Prostate gland (tissue), 2 donors: ENCODE measurements at regions not wholly inside any gene's neighbourhood (a gene's known extent, or its start where the extent isn't known, plus 50 kb on each side); places are given as distances from the start of the nearest gene placed in this dataset.

Source experiments
- DNase-seq: peaks from one replicate; pipeline ENCODE4 v3.0.0-alpha.2; 2019; ENCODE audit warnings: low spot score
- H3K27ac ChIP-seq, 2 donors: fragments of 200-600 bp; sonication (generic); 2 replicates each; pipeline ENCODE4 v1.5.1; 2017 to 2019
- H3K27me3 ChIP-seq: fragments of 200-600 bp; sonication (generic); replicated peaks from 2 replicates; pipeline ENCODE4 v1.5.1; 2019; ENCODE audit not compliant: insufficient read depth
- H3K36me3 ChIP-seq, 2 donors: fragments of 200-600 bp; sonication (generic); 1 replicate in 1 of 2; 2 replicates in 1 of 2; pipeline versions ENCODE4 v1.5.1 to v1.8.1; 2017 to 2019
- H3K4me1 ChIP-seq: fragments of 200-600 bp; sonication (generic); replicated peaks from 2 replicates; pipeline ENCODE4 v1.5.1; 2019
- H3K4me3 ChIP-seq, 2 donors: fragments of 200-600 bp; sonication (generic); 2 replicates each; pipeline ENCODE4 v1.5.1; 2017 to 2019
- H3K9me3 ChIP-seq: fragments of 200-600 bp; sonication (generic); 2 replicates; pipeline ENCODE4 v1.5.1; 2017
- POLR2A ChIP-seq: fragments of 450-650 bp; IDR thresholded peaks from one replicate; pipeline ENCODE4 v1.6.1; 2016; ENCODE audit warnings: antibody characterized with exemption, mild to moderate bottlenecking
- POLR2AphosphoS5 ChIP-seq: sonication (generic); formaldehyde crosslinking; IDR thresholded peaks from one replicate; pipeline ENCODE4 v1.6.1; 2017; ENCODE audit warnings: antibody characterized with exemption
- WGBS: methylation state at CpG from one replicate; pipeline ENCODE4 v1.1.5; 2018; 5-methylcytosine and 5-hydroxymethylcytosine counted together
- intact Hi-C: fragments of 100-400 bp; cut with DNase I; formaldehyde crosslinking; loops from one replicate; pipeline ENCODE4 v1.14.2; 2022
- TF ChIP-seq, protein P1 (sequence below), 4 experiments: fragments of 200-600 bp in 2 of 4; fragments of 450-650 bp in 2 of 4; sonication (generic) in 2 of 4; IDR thresholded peaks; 1 replicate in 3 of 4; 2 replicates in 1 of 4; pipeline ENCODE4 v1.5.1; 2016 to 2019; ENCODE audit warnings: antibody characterized with exemption in 4 of 4, mild to moderate bottlenecking in 2 of 4, moderate library complexity in 2 of 4

DNA sequence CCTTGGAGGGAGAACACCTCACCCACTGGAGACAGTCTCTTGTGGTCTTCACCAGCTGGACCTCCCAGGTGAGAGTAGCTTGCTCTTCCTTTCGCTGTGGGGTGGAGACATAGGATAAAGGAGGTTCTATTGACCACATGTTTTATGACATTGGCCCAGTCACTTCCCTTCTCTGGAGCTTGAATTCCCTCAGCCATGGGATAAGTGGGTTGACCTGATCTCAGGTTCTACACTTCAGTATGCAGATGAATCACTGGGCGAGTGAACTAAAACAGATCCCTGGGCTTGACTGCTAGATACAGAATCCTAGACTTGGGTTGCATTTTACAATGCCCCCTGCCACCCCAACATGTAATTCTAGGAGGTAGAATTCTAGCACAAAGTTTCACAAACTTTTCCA lies 54.8 kb upstream of the PRSS23 start:
- no peak for DNase-seq
- intact Hi-C loops: no loop called here
- 98% methylated on average over 2 of the region's 2 CpGs for WGBS
- H3K36me3 ChIP-seq: no peaks in the 10 kb centered on the region
- no peaks in the 10 kb centered on the region for H3K9me3 ChIP-seq
- H3K27me3 ChIP-seq: no peaks in the 10 kb centered on the region
- no peaks in the 10 kb centered on the region for H3K4me1 ChIP-seq
- H3K27ac ChIP-seq: no peak overlapping the region
- H3K4me3 ChIP-seq: no peak overlapping the region
- no peak for TF ChIP-seq POLR2A
- TF ChIP-seq, protein P1, sequence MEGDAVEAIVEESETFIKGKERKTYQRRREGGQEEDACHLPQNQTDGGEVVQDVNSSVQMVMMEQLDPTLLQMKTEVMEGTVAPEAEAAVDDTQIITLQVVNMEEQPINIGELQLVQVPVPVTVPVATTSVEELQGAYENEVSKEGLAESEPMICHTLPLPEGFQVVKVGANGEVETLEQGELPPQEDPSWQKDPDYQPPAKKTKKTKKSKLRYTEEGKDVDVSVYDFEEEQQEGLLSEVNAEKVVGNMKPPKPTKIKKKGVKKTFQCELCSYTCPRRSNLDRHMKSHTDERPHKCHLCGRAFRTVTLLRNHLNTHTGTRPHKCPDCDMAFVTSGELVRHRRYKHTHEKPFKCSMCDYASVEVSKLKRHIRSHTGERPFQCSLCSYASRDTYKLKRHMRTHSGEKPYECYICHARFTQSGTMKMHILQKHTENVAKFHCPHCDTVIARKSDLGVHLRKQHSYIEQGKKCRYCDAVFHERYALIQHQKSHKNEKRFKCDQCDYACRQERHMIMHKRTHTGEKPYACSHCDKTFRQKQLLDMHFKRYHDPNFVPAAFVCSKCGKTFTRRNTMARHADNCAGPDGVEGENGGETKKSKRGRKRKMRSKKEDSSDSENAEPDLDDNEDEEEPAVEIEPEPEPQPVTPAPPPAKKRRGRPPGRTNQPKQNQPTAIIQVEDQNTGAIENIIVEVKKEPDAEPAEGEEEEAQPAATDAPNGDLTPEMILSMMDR (IDR thresholded peaks at IDR 0.05): no peak
- no peak for TF ChIP-seq POLR2AphosphoS5

DNA sequence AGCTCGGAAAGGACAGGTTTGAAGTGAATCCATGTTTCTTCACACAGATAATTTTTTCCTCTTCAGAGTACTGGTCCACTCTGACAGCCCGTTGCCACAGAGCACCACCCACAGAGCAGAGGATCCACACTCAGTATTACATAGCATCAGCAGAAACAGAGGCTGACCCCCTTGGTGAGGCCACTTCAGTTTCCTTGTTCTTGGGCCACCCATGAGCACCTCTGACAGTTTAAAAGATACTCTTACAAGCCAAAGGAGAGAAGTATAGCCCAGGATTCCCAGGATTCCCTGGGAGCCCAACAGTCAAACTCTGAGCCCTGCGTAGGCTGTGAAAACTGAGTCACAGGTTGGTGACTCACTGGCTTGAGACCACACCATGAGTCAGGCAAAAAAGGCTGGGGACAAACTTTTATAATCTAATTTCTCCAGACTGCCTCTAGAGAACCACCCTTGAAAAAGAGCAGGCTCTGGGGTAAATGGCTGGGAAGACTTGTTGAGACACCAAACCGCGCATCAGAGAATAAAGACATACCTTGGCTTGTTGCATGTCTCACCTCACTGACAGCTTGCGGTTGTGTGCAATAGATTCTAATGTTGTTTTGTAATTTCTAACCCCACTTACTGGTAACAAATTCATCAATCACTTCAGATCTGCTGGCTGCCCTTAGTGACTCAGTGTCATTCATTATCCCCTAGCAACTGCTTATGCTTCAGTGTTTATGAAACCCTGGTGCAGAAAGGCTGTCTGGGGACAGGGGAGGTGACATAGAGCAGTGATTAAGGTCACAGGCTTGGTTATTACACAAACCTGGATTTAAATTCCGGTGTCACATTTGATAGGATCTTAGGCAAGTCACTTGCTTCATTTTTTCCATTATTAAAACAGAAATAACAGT lies 56.9 kb upstream of the PRSS23 start:
- H3K4me1 ChIP-seq: no peaks in the 10 kb centered on the region

DNA sequence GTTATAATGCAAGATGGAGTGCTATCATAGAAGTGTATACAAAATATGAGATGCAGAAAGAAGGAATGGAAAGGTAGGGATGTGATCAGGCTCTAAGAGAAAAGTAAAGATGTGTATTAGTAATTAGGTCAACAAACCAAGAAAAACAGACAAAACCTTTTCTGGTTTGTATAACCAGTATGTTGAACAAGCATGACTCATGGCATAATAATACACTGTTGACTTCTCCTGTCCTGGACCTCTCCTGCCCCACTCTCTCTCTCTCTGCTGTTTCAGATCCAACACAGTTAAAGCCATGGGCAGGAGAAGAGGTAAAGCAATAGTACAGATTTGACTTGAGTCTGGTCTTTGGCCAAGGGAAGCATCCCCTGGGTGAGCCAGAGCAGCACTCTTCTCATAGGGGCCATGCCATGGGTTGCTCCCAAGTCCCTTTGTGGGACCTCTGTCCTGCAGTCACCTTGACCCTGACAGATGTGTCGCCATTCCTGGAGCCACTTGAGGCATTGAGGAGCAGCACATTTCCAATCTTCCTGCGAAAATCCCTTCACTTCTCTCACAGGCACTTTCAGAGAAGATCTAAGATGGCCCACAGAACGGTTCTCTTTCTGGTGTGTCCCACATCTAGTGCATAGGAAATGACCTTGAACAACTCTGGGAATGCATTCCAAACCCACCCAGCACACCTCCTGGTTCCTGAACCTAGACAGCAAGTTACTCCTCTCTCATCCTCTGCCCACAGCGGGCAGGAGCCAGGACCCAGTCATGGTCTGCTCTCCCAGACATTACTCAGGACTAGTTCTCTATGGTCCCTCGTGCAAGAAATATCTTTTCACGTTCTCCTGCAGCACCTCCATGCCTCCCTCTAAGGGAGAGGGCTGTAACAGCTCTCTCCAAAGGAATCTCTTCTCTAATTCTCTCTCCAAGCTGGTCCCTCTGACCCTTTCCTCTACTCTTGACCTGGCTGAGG lies 58.2 kb upstream of the PRSS23 start:
- no peaks in the 10 kb centered on the region for H3K4me1 ChIP-seq
- no peaks in the 10 kb centered on the region for H3K27me3 ChIP-seq
- peak overlapping the region; percentile 63 for H3K27ac ChIP-seq
- no peaks in the 10 kb centered on the region for H3K36me3 ChIP-seq
- no peak overlapping the region for H3K4me3 ChIP-seq
- no peaks in the 10 kb centered on the region for H3K9me3 ChIP-seq
- TF ChIP-seq POLR2AphosphoS5: peak; percentile 26
- TF ChIP-seq, protein P1 (IDR thresholded peaks at IDR 0.05): no peak
- DNase-seq: no peak
- intact Hi-C loops: loop anchor here (5.0 kb wide), 2 partner anchors 60 to 65 kb away; partner anchors contain the start of gene PRSS23
- 97% methylated on average over 6 of the region's 6 CpGs for WGBS

More for the DNA sequence above, 56.9 kb upstream of the PRSS23 start:
- no peaks in the 10 kb centered on the region for H3K36me3 ChIP-seq
- TF ChIP-seq, protein P1 (IDR thresholded peaks at IDR 0.05): no peak
- TF ChIP-seq POLR2A: no peak
- TF ChIP-seq POLR2AphosphoS5: no peak
- no peak for DNase-seq
- H3K4me3 ChIP-seq: no peak overlapping the region
- intact Hi-C loops: loop anchor here (5.0 kb wide), 2 partner anchors 59 to 66 kb away; partner anchors contain the start of gene PRSS23
- no peaks in the 10 kb centered on the region for H3K27me3 ChIP-seq
- H3K27ac ChIP-seq: no peak overlapping the region
- H3K9me3 ChIP-seq: no peaks in the 10 kb centered on the region
- WGBS: 78% methylated on average over 7 of the region's 7 CpGs

DNA sequence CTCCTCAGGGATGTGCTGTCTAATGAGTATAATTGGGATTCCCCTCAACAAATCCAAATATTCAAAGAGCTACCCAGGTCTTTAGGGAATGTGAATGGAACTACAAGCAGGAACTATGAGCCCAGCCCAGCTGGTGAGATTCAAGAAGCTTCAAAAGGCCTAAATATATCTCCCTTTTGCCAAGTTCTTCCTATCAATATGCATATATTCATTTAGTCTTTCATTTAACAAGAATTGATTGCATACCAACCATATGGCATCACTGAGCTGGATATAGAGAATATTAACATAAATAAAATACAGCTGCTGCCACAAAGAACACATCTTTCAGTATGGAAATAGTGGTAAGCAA lies 58.9 kb upstream of the PRSS23 start:
- Histone ChIP-seq H3K4me3 (no peak overlapping the region), H3K27ac (peak overlapping the region; percentile 63), H3K27me3 (no peaks in the 10 kb centered on the region), H3K36me3 (no peaks in the 10 kb centered on the region), H3K4me1 (no peaks in the 10 kb centered on the region), H3K9me3 (no peaks in the 10 kb centered on the region)
- intact Hi-C loops: loop anchor here (5.0 kb wide), 2 partner anchors 61 to 64 kb away; partner anchors contain the start of gene PRSS23
- DNase-seq: no peak
- TF ChIP-seq POLR2AphosphoS5 (no peak), POLR2A (no peak)
- TF ChIP-seq, protein P1 (IDR thresholded peaks at IDR 0.05): no peak
